Right atrium auricular region (tissue), 2 donors: ENCODE measurements at regions not wholly inside any gene's neighbourhood (a gene's known extent, or its start where the extent isn't known, plus 50 kb on each side); places are given as distances from the start of the nearest gene placed in this dataset.

Source experiments
- DNase-seq: peaks from one replicate; pipeline ENCODE4 v3.0.0-alpha.2; 2019; ENCODE audit warnings: low spot score
- H3K27ac ChIP-seq, 2 donors: fragments of 200-600 bp; sonication (generic); 1 replicate in 1 of 2; 2 replicates in 1 of 2; pipeline ENCODE4 v1.5.1; 2016 to 2019
- H3K27me3 ChIP-seq, 2 donors: fragments of 200-600 bp; sonication (generic); one replicate each; pipeline versions ENCODE4 v1.5.1 to v1.6.0; 2017 to 2019
- H3K36me3 ChIP-seq: fragments of 200-600 bp; sonication (generic); one replicate; pipeline ENCODE4 v1.5.1; 2016
- H3K4me1 ChIP-seq, 2 donors: fragments of 200-600 bp; sonication (generic); one replicate each; pipeline versions ENCODE4 v1.5.1 to v1.6.0; 2017 to 2019
- H3K4me3 ChIP-seq, 2 donors: fragments of 200-600 bp; sonication (generic); 1 replicate in 1 of 2; 2 replicates in 1 of 2; pipeline ENCODE4 v1.5.1; 2017 to 2019; ENCODE audit warnings: mild to moderate bottlenecking in 1 of 2, moderate library complexity in 1 of 2
- H3K9me3 ChIP-seq, 2 donors: fragments of 200-600 bp; sonication (generic); one replicate each; pipeline ENCODE4 v1.5.1; 2019
- TF ChIP-seq, protein P1 (sequence below), 2 donors: fragments of 200-600 bp; sonication (generic); IDR thresholded peaks; one replicate each; pipeline ENCODE4 v1.5.1; 2019; ENCODE audit warnings: antibody characterized with exemption in 2 of 2

DNA sequence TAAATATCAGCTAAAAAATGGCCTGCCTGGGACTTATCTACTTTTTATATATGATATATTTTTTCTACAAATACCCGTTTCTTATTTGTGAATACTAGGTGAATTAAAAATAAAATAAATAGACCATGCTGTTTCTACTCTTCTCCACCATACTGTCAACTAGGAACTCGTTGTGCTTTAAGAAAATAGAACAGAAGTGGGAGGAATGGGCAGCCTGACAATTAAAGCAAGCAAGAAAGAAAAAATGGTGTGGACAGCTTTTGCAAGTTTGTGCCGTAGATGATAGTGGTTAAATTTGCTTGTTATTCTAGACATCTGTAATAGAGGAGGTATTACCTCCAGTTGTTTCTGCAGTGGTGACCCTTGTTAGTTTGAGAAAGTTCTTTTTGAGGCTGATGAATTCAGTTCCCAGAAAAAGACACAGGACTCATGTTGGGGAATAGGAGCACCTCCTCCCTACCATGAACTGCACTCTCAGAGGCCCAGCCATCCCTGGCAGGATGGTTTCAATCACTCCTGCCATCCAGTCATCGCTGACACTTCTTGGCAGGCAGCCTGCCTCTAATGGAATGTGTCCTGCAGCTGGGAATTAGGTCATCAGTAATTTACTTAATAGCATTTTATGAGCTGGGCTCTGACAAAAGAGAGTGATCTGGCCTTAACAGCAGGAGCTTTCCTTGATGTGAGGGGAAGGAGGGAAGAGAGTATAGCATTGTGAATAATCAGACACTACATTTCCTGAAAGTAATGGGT is 105.0 kb upstream of the GAP43 start:
- Histone ChIP-seq H3K27me3 (no peaks in the 10 kb centered on the region), H3K36me3 (no peaks in the 10 kb centered on the region), H3K9me3 (no peaks in the 10 kb centered on the region), H3K27ac (peak overlapping the region; percentile 34 to 63), H3K4me3 (no peak overlapping the region), H3K4me1 (peaks cover 0 to 19% of the 10 kb centered on the region in 2 donors)
- peak; percentile 79 for DNase-seq
- TF ChIP-seq, protein P1, sequence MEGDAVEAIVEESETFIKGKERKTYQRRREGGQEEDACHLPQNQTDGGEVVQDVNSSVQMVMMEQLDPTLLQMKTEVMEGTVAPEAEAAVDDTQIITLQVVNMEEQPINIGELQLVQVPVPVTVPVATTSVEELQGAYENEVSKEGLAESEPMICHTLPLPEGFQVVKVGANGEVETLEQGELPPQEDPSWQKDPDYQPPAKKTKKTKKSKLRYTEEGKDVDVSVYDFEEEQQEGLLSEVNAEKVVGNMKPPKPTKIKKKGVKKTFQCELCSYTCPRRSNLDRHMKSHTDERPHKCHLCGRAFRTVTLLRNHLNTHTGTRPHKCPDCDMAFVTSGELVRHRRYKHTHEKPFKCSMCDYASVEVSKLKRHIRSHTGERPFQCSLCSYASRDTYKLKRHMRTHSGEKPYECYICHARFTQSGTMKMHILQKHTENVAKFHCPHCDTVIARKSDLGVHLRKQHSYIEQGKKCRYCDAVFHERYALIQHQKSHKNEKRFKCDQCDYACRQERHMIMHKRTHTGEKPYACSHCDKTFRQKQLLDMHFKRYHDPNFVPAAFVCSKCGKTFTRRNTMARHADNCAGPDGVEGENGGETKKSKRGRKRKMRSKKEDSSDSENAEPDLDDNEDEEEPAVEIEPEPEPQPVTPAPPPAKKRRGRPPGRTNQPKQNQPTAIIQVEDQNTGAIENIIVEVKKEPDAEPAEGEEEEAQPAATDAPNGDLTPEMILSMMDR (IDR thresholded peaks at IDR 0.05) = no peak

DNA sequence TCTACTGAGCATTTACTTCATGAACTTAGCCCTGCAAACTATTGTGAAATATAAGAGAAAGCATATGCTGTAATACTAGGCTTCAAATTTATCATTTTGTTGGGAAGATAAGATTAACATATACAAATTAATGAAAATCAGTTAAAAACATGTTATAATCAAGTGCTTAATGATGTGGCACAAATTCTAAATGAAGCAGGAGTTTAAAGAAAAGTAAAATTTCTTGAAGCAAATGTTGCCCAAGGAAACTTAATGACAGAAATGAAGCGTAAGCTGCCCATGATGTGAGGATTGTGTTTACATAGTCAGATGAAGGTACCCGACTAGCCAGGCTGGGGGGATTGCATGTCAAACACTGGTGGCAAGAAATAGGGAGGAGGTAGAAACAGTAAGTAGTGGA is 103.1 kb upstream of the GAP43 start:
- DNase-seq = no peak
- TF ChIP-seq, protein P1 (IDR thresholded peaks at IDR 0.05) = no peak
- no peaks in the 10 kb centered on the region for H3K9me3 ChIP-seq
- no peaks in the 10 kb centered on the region for H3K27me3 ChIP-seq
- H3K4me1 ChIP-seq = peaks cover 0 to 17% of the 10 kb centered on the region in 2 donors
- no peaks in the 10 kb centered on the region for H3K36me3 ChIP-seq
- no peak overlapping the region for H3K4me3 ChIP-seq
- H3K27ac ChIP-seq = no peak overlapping the region

DNA sequence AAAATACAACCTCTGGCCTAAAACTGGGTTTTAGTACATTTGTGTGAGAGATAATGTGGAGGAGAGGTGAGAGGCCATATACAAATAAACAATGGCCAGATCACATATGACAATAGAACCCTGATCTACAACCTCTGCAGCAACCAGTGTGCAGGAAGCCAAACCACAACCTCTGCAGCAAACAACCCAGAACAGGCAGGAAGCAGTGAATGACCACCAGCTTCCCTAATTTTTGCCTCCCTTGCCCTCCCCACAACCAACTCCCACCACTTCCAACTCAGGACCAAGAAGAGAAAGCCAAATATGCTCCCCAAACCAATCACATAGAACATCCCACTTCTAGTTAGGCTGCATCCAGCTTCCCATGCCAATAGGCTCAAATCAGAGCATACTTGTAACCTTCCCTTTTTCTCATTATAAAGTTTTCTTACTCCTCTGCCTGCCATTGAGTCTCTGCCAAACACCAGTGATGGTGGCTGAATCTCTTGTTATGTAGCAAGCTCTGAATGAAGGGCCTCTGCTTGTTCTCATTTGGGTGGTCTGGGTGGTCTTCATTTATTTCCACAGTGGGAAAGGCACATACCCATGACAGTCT is 102.6 kb upstream of the GAP43 start:
- H3K4me3 ChIP-seq = no peak overlapping the region
- H3K27me3 ChIP-seq = no peaks in the 10 kb centered on the region
- no peaks in the 10 kb centered on the region for H3K36me3 ChIP-seq
- no peak overlapping the region for H3K27ac ChIP-seq
- H3K9me3 ChIP-seq = no peaks in the 10 kb centered on the region
- DNase-seq = no peak
- H3K4me1 ChIP-seq = peaks cover 0 to 17% of the 10 kb centered on the region in 2 donors
- TF ChIP-seq, protein P1 (IDR thresholded peaks at IDR 0.05) = no peak

DNA sequence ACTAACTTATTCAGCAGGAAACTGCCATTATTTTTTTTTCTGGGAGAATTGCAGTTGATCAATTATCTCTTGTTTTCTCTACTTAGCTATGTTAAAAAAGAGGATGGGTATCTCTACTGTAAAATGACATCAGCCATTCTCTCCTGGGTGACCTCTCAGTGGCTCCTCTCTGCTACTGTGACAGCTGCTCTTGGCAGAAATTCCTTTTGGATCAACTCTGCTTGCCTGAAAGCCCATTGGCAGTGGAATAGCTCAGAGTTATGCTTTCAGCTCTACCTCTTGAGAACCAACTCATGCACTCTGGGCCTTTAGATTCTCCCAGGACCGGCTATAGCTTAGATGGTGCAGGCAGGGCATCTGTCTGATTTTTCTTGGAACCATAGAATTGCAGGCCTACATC is 99.9 kb upstream of the GAP43 start:
- H3K4me1 ChIP-seq = peaks cover 0 to 6% of the 10 kb centered on the region in 2 donors
- no peaks in the 10 kb centered on the region for H3K9me3 ChIP-seq
- no peaks in the 10 kb centered on the region for H3K36me3 ChIP-seq
- H3K27ac ChIP-seq = no peak overlapping the region
- H3K27me3 ChIP-seq = no peaks in the 10 kb centered on the region
- TF ChIP-seq, protein P1 (IDR thresholded peaks at IDR 0.05) = no peak
- DNase-seq = no peak
- no peak overlapping the region for H3K4me3 ChIP-seq

DNA sequence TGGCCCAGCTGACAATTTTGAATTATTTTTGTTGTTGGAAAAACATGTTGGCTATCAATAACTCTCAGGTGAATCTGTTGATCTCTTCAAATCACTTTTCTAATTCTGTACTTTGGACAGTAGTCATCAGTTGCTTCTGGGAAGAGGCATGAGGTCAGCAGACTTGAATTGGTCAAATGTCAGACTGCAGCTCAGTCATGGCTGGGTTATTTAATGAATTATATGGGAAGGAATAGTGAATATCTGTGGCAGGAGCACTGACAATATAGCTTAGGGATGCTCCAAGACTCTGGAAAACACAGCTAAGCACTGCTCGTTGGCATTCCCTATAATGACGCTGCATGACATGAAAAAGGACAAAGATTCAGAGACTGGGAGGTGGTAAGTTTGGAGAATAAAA is 98.8 kb upstream of the GAP43 start:
- Histone ChIP-seq H3K36me3 (no peaks in the 10 kb centered on the region), H3K9me3 (no peaks in the 10 kb centered on the region), H3K4me3 (no peak overlapping the region), H3K27me3 (no peaks in the 10 kb centered on the region), H3K4me1 (no peaks in the 10 kb centered on the region), H3K27ac (no peak overlapping the region)
- TF ChIP-seq, protein P1 (IDR thresholded peaks at IDR 0.05) = no peak
- no peak for DNase-seq
